Subcutaneous abdominal adipose tissue (tissue), 5 donors: ENCODE measurements at regions not wholly inside any gene's neighbourhood (a gene's known extent, or its start where the extent isn't known, plus 50 kb on each side); places are given as distances from the start of the nearest gene placed in this dataset.
A peak's percentile ranks its signal among the peaks of the same experiment; 100 is the strongest.
"Not testable (repeated sequence)": the region's sequence is repeated elsewhere in the genome, so short reads cannot be mapped to it uniquely, and the experiment has no call there.

ENCODE experiments used
- H3K27ac ChIP-seq: one replicate; pipeline ENCODE4 v1.7.0; 2013; ENCODE audit warnings: low read depth, mild to moderate bottlenecking, inconsistent platforms, low read length, moderate library complexity
- H3K27me3 ChIP-seq, 5 donors: one replicate each; pipeline ENCODE4 v1.7.0; 2013; ENCODE audit warnings: low read length in 5 of 5, inconsistent platforms in 1 of 5; ENCODE audit not compliant: control insufficient read depth in 5 of 5, insufficient read depth in 4 of 5
- H3K36me3 ChIP-seq, 5 donors: one replicate each; pipeline ENCODE4 v1.7.0; 2013; ENCODE audit warnings: low read length in 5 of 5; ENCODE audit not compliant: control insufficient read depth in 5 of 5, insufficient read depth in 5 of 5
- H3K4me1 ChIP-seq, 5 donors: one replicate each; pipeline ENCODE4 v1.7.0; 2013; ENCODE audit warnings: low read length in 5 of 5, mild to moderate bottlenecking in 3 of 5, moderate library complexity in 1 of 5; ENCODE audit not compliant: control insufficient read depth in 5 of 5, insufficient read depth in 5 of 5
- H3K4me3 ChIP-seq, 5 donors: one replicate each; pipeline ENCODE4 v1.7.0; 2013; ENCODE audit warnings: low read length in 5 of 5, low read depth in 1 of 5
- H3K9ac ChIP-seq, 5 donors: one replicate each; pipeline ENCODE4 v1.7.0; 2013; ENCODE audit warnings: low read length in 5 of 5, mild to moderate bottlenecking in 4 of 5, moderate library complexity in 3 of 5
- H3K9me3 ChIP-seq, 5 donors: one replicate each; pipeline ENCODE4 v1.7.0; 2013; ENCODE audit warnings: low read length in 5 of 5; ENCODE audit not compliant: control insufficient read depth in 5 of 5
- donor health status: healthy.
- donor health status: healthy.
- donor health status: healthy.
- donor health status: healthy.
- donor health status: healthy.

GRCh38 chr5:81835814-81836367 lies 85.0 kb upstream of the SSBP2 start:
- H3K27me3 ChIP-seq = no peaks in the 10 kb centered on the region

GRCh38 chr5:81834021-81834660 lies 83.2 kb upstream of the SSBP2 start:
- no peaks in the 10 kb centered on the region for H3K27me3 ChIP-seq
- no peaks in the 10 kb centered on the region for H3K36me3 ChIP-seq
- no peak overlapping the region for H3K9ac ChIP-seq
- no peak overlapping the region for H3K4me3 ChIP-seq
- peaks cover 0 to 9% (median 3%) of the 10 kb centered on the region in 5 donors for H3K4me1 ChIP-seq
- H3K27ac ChIP-seq = no peak overlapping the region
- no peaks in the 10 kb centered on the region for H3K9me3 ChIP-seq

More at GRCh38 chr5:81835814-81836367, 85.0 kb upstream of the SSBP2 start:
- H3K9me3 ChIP-seq = no peaks in the 10 kb centered on the region
- no peak overlapping the region for H3K27ac ChIP-seq
- no peak overlapping the region for H3K4me3 ChIP-seq
- H3K9ac ChIP-seq = no peak overlapping the region
- H3K4me1 ChIP-seq = peaks cover 0 to 8% (median 0%) of the 10 kb centered on the region in 5 donors
- no peaks in the 10 kb centered on the region for H3K36me3 ChIP-seq

- H3K27me3 ChIP-seq = no peaks in the 10 kb centered on the region
- H3K9ac ChIP-seq = no peak overlapping the region
- H3K4me1 ChIP-seq = peaks cover 0 to 8% (median 4%) of the 10 kb centered on the region in 5 donors
- H3K4me3 ChIP-seq = no peak overlapping the region
- H3K36me3 ChIP-seq = no peaks in the 10 kb centered on the region
- no peak overlapping the region for H3K27ac ChIP-seq
- H3K9me3 ChIP-seq = no peaks in the 10 kb centered on the region
These were observed 79.7 kb upstream of the SSBP2 start for GRCh38 chr5:81830596-81830995.

- no peaks in the 10 kb centered on the region for H3K36me3 ChIP-seq
- H3K4me3 ChIP-seq = no peak overlapping the region
- no peak overlapping the region for H3K9ac ChIP-seq
- no peaks in the 10 kb centered on the region for H3K9me3 ChIP-seq
- peaks cover 0 to 20% (median 9%) of the 10 kb centered on the region in 5 donors for H3K4me1 ChIP-seq
- no peak overlapping the region for H3K27ac ChIP-seq
- no peaks in the 10 kb centered on the region for H3K27me3 ChIP-seq
These were observed 78.3 kb upstream of the SSBP2 start for GRCh38 chr5:81829242-81829641.

GRCh38 chr5:81827500-81827899 lies 76.6 kb upstream of the SSBP2 start:
- H3K4me1 ChIP-seq = peaks cover 0 to 27% (median 9%) of the 10 kb centered on the region in 5 donors
- no peaks in the 10 kb centered on the region for H3K9me3 ChIP-seq
- H3K27me3 ChIP-seq = no peaks in the 10 kb centered on the region
- H3K4me3 ChIP-seq = no peak overlapping the region
- no peak overlapping the region for H3K9ac ChIP-seq
- no peaks in the 10 kb centered on the region for H3K36me3 ChIP-seq
- H3K27ac ChIP-seq = no peak overlapping the region

GRCh38 chr5:81826128-81826527 lies 75.2 kb upstream of the SSBP2 start:
- Histone ChIP-seq H3K36me3 (no peaks in the 10 kb centered on the region), H3K9ac (no peak overlapping the region), H3K4me1 (peaks cover 0 to 27% (median 9%) of the 10 kb centered on the region in 5 donors), H3K9me3 (no peaks in the 10 kb centered on the region), H3K4me3 (no peak overlapping the region), H3K27me3 (no peaks in the 10 kb centered on the region), H3K27ac (peak overlapping the region; percentile 85)

GRCh38 chr5:81825237-81825636 lies 74.3 kb upstream of the SSBP2 start:
- no peak overlapping the region for H3K9ac ChIP-seq
- no peak overlapping the region for H3K4me3 ChIP-seq
- no peaks in the 10 kb centered on the region for H3K36me3 ChIP-seq
- H3K9me3 ChIP-seq = no peaks in the 10 kb centered on the region
- H3K27me3 ChIP-seq = no peaks in the 10 kb centered on the region
- peak overlapping the region; percentile 85 for H3K27ac ChIP-seq
- H3K4me1 ChIP-seq = peaks cover 0 to 27% (median 9%) of the 10 kb centered on the region in 5 donors

- peaks cover 0 to 24% (median 6%) of the 10 kb centered on the region in 5 donors for H3K4me1 ChIP-seq
- not testable (repeated sequence) for H3K27me3 ChIP-seq, H3K9me3 ChIP-seq, H3K36me3 ChIP-seq, H3K4me3 ChIP-seq, H3K27ac ChIP-seq, H3K9ac ChIP-seq
These were observed 72.8 kb upstream of the SSBP2 start for GRCh38 chr5:81823736-81824135.

- no peaks in the 10 kb centered on the region for H3K9me3 ChIP-seq
- H3K4me3 ChIP-seq = no peak overlapping the region
- no peak overlapping the region for H3K9ac ChIP-seq
- no peaks in the 10 kb centered on the region for H3K27me3 ChIP-seq
- peaks cover 0 to 21% (median 6%) of the 10 kb centered on the region in 5 donors for H3K4me1 ChIP-seq
- no peaks in the 10 kb centered on the region for H3K36me3 ChIP-seq
- no peak overlapping the region for H3K27ac ChIP-seq
These were observed 70.0 kb upstream of the SSBP2 start for GRCh38 chr5:81820863-81821262.

GRCh38 chr5:81820318-81820636 lies 69.4 kb upstream of the SSBP2 start:
- Histone ChIP-seq H3K4me3 (no peak overlapping the region), H3K36me3 (no peaks in the 10 kb centered on the region), H3K27me3 (no peaks in the 10 kb centered on the region), H3K9me3 (no peaks in the 10 kb centered on the region), H3K4me1 (peaks cover 0 to 16% (median 2%) of the 10 kb centered on the region in 5 donors), H3K27ac (no peak overlapping the region), H3K9ac (no peak overlapping the region)
